NCI-H1417 (cell line): ENCODE measurements at regions not wholly inside any gene's neighbourhood (a gene's known extent, or its start where the extent isn't known, plus 50 kb on each side); places are given as distances from the start of the nearest gene placed in this dataset.

Experiments
- DNase-seq, 3 experiments: peaks; one replicate each; lab custom pipeline; 2025; lab: John Stamatoyannopoulos, UW

DNA sequence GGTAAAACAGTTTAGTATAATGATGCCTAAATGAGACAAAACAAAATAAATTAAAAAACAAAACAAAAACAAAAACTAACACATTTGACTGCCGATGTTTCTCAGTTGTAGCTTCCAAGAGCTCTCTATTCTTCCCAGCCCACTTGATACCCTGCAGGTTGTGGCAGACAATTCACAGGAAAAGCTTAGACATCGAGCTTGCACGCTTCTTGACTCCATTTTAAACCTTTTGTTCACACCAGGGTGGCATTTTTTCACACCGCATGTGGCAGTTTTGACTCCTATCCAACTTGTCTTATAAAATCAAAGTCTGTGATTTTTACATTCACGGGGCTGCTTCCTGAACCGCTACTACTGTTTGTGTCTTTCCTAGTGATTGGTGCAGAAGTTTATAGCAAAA lies 575.9 kb downstream of the USP25 start:
- peak; percentile 19 to 73 (median 34) for DNase-seq

- no peak for DNase-seq
Observed at GRCh38 chr21:16307256-16307655, 577.5 kb downstream of the USP25 start.

DNA sequence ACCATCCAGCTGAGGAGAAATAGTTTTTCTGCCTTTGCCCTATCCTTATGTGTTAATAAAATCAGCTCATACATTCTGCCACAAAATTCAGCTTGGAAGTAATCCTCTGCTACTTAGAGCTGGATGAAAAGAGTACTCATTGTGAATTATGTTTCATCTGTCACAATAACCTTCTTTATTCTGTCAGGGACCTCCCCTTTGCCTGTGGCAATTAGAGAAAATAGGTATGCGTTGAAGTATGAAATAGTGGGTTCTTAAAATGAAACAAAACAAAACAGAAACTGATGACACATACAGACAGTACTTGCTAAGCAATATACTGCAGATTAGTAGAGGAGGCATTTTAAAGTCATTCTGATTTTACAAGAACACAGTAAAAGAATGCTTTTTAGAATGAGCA lies 578.5 kb downstream of the USP25 start:
- peak; percentile 49 to 82 (median 56) for DNase-seq

DNA sequence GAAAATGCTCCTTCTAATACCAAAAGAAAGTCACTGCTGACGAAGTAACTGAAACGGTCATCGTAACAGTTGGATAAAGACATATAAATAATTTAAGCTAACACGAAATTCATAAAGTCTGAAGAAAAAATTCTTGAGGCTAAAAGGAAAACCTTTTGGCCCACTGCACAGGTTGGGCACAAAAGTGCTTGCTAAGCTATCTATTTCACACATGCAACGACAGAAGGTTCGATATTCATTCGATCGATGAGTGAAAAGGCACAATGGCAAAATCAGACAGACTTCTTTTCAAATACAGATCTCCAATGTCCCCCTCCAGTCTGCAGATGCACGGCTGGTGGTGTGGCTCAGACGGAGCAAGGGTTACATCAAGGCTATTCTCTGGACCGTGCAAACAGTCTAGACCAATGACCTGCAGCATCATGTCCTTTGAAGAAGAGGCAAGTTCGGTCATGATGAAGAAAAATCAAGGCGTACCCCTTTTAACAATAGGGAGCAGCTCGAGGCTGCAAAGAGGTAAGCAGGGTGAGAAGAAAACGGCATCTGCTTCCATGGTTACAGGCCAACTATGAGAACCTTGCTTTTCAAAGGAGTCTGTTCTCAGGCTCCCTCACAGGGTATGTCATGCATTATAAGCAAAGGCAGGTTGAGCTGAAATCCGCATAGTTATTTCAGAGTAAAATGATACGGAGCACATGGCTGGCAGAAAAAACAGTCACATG lies 579.6 kb downstream of the USP25 start:
- no peak for DNase-seq

DNA sequence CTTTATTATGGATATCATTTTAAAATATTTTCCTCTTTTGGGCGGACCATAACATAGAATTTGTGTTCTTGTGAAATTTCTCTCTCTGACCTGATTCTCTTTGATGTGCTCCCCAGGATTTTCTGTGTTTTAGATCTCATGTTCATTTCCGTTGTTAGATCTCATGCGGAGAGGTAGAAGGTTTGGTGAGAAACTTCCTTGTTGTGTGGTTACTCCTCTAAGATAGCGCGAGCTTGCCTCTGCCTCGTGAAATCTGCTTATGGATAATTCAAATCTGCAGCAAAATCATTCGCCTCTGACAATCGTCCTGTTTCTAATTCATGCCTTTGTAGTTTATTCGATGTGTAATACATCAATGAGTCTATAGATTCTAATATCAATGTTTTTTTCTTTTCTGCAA lies 580.4 kb downstream of the USP25 start:
- no peak for DNase-seq

- no peak for DNase-seq
Observed at GRCh38 chr21:16311229-16311628, 581.4 kb downstream of the USP25 start.

GRCh38 chr21:16312321-16312720 lies 582.5 kb downstream of the USP25 start:
- DNase-seq: no peak

- no peak for DNase-seq
Observed at GRCh38 chr21:16315223-16315622, 585.4 kb downstream of the USP25 start.

DNA sequence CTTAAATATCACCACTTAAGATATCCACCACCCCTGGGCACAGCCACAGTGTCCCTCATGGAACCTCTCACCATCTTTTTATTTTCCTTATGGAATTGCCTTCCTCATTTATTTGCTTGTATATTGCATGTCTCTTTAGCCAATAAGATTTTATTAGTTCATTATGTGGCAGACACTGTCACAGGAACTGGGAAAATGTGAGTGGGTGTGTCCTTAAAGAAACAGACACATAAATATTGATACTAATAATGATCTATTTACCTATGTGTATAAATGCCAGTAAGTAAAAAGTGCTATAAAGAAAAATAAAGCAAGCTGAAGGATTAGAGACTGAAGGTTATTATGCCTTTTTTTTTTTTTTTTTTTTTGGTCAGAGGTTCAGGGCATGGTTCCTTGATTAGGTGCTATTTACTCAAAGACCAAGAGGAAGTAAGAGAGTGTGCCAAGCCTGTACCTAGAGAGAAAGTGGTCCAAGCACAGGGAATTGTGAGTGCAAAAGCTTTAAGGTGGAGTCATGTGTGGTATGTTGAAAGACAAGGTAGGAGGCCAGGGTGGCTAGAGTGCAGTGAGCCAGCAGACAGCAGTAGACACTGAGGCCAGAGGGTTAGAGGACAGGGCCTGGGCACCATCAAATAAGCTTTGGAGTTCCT lies 589.0 kb downstream of the USP25 start:
- DNase-seq: no peak

GRCh38 chr21:16320110-16320509 lies 590.3 kb downstream of the USP25 start:
- no peak for DNase-seq

DNA sequence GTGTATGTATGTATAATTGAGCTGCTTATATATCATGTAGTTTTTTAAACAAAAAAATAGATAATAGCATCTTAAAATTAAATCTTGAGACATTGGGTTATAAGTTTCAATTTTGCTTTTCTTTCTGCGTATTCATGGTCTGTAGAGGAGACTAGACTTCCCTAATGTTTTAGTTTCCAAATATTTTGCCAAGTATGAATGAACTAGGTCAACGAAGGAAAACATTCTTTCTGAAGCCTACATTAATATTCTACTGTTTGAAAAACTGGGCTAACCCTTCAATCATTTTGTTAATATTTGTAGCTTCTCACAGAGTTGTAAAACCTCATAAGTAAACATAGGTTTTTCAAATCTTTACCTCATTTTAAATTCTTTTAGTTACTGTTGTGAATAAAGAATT lies 592.7 kb downstream of the USP25 start:
- DNase-seq: no peak

DNA sequence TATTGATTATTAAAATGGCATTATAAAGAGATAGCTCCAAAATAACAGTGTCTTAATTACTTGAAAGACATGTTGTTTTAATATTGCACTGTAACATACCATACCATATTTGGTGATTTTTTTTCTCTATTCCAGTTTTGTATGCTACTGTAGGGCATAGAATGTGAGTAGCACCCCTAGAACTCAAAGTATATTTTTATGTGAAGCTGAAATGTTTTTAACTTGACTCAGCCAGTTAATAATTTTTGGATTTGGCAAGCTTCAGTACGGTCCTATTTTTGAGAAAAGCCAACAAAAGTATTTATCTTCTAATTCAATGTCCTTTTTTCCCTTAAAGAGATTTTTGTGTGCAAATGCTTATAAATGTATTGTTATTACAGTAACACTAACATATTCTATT lies 593.8 kb downstream of the USP25 start:
- no peak for DNase-seq

DNA sequence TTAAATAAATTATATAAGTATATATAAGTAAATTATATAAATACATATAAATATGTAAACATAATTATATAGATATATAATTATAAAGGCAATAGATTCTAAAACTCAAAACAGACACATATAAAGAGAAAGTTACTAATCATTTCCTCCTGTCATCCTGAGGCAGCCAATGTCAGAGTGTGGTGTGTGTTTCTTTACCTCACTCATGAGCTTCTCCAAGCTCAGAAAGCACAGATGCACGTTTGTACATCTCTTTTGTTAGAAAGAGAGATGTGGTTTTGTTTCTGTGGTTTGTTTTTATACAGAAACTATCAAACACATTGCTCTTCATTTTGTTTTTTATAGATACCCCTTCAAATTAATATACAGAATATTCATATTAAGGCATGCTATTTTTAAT lies 594.8 kb downstream of the USP25 start:
- no peak for DNase-seq

DNA sequence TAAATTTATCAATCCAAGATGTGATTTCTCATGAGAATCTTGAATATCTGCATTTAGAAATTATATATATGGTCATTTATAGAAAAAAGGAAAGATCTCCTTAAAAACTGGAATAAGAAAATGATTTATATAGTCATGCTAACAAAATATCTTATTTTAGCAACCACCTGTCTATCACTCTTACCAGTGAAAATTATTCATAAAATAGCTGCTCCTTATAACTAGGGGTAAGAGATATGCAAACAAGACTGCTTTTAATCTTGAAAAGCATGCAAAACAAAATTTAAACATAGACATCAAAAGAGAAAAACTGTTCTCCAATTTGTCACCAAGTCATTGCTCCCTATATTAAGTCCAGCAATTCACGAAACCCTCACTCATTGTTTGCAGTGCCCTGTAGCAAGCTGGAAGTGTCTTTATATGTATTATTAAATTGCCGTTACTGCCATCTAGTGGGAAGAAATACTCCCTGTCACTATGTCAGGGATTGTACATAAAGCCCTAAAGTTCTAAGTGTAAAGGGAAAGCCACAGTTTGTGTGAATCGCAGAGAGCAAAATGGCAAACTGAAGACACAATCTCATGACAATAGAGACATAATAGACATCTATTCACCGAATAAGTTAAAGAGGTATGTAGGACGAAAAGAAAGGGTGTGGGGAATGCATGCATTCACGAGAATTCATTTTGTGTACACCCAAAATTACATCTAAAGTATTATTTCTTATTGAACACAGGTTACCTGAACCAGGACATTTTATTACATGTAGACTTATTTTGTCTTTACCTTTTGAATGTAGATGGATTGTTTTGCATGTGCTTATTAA lies 600.5 kb downstream of the USP25 start:
- DNase-seq: peak; percentile 45 to 89 (median 81)

DNA sequence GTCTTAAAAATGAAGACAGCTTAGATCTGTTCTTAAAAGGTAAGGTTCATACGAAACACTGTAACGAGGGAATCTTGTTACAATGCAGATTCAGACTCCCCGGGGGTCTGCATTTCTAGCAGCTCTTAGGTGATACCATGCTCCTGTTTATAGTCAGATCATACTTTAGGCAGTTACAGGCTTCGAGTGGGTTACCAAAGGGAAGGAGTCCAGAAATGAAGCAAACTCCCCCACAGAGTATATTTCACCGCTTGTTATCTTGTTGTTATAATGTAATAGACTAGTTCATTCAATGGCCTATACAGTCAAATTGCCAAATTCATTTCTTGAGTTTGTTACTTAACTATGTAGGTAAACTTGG lies 601.1 kb downstream of the USP25 start:
- no peak for DNase-seq

DNA sequence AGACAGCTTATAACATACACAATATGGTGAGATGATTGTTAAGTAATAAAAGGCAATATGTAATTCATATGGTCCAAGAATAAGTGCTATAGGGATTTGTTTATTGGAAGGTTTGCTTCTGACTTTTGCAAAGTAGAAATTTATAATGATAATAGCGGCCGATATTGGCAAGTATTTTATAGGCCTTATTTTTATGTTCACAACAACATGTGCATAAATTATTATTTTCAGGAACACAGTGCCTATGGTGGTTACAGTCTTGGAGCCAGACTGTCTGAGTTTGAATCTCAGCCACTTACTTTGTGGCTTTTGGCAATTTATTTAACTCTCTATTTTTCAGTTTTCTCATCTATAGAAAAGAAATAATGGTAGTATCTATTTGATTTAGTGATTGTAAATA lies 607.5 kb downstream of the USP25 start:
- DNase-seq: no peak

DNA sequence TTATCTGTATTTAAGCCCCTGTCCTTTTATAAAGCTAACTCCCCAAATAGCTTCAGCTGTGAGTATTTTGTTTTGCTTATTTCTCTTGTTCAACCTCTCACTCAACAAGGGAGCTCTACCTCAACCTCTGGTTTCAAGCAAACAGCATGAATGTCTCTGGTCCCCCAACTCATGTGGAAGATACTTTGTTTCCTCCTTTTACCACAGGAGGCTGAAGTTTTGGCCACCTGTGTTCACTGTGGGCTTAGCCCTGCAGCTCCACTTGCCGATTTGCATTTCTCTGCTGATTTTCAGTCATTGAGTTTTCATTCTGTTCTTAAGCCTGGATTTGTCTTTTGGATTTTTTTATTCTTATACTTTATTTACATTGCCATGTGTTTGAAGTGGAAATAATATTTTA lies 613.1 kb downstream of the USP25 start:
- DNase-seq: no peak

- DNase-seq: no peak
Observed at GRCh38 chr21:16343776-16344175, 614.0 kb downstream of the USP25 start.

- no peak for DNase-seq
Observed at GRCh38 chr21:16345757-16346156, 616.0 kb downstream of the USP25 start.

GRCh38 chr21:16347223-16347622 lies 617.4 kb downstream of the USP25 start:
- DNase-seq: no peak

GRCh38 chr21:16353764-16354163 lies 624.0 kb downstream of the USP25 start:
- no peak for DNase-seq

DNA sequence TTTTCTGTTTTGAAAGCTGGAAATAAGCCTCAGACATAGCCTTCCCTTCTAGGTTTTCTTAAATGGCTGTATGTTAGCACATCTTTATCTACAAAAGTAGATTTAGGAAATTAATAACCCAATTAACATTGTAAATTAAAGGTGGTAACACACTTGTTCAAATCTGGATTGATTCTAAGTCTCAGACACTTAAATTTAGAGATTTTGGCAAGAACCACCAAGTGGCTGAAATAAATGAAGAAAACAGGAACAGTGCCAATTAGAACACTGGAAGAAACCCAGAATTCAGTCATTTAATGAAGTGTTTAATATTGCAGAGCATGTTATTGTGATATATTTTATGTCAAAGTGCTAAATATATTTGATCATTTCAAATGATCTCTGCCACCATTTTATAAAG lies 628.2 kb downstream of the USP25 start:
- DNase-seq: no peak

GRCh38 chr21:16358784-16359183 lies 629.0 kb downstream of the USP25 start:
- no peak for DNase-seq
